ENCODE measurements at regions not wholly inside any gene's neighbourhood (a gene's known extent, or its start where the extent isn't known, plus 50 kb on each side); places are given as distances from the start of the nearest gene placed in this dataset.

DNA sequence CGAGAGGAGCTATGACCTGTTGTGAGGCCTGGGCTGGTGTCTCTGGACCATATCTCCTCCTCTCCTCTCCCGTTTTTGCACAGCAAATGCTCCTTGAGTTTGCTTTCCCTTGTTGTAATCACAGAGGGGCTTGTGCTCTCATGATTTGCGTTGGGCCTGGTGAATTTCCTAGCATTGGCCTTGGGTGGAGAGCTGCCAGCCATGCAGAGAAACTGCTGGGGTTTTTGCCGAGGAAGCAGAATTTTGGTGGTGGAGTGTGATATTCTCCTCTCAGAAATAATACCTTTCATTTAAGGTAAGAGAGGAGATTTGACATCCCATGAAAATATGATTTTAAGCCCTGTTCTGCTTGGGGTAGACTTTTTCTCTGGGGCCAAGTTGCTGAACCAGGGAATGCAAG lies 175.7 kb upstream of the CADM1 start (continued):
- TF ChIP-seq, protein P1, sequence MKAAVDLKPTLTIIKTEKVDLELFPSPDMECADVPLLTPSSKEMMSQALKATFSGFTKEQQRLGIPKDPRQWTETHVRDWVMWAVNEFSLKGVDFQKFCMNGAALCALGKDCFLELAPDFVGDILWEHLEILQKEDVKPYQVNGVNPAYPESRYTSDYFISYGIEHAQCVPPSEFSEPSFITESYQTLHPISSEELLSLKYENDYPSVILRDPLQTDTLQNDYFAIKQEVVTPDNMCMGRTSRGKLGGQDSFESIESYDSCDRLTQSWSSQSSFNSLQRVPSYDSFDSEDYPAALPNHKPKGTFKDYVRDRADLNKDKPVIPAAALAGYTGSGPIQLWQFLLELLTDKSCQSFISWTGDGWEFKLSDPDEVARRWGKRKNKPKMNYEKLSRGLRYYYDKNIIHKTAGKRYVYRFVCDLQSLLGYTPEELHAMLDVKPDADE (IDR thresholded peaks at IDR 0.05) = no peak
- TF ChIP-seq STAT1 (IDR thresholded peaks at IDR 0.05; ENCODE audit: unreplicated experiment) = no peak
- no peak for TF ChIP-seq ZNF114 (CRISPR knock-in tag; IDR thresholded peaks at IDR 0.05)
- TF ChIP-seq ZNF331 (CRISPR knock-in tag; IDR thresholded peaks at IDR 0.05; ENCODE audit: low read depth) = no peak
- TF ChIP-seq NANOG (IDR thresholded peaks at IDR 0.05; ENCODE audit: borderline replicate concordance) = no peak

DNA sequence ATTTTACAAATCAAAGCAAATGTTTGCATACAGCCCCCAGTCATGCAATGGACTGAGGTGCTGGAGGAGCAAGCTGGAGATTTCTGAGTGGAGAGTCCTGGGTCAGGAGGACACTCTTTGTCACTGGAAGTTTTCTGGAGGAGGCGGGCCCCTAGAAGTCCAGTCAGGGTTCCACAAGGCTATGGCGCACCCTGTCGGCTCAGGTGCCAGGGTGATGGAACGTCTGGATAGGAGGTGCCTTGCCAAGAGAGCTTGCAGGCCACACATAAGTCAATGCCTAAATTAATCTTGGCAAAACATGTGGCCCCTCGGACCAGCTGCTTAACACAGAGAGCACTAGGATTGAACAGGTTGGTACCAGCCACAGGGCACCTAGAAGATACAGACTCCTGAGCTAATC lies 174.7 kb upstream of the CADM1 start:
- Mint-ChIP-seq H3K27me3 (ENCODE audit: insufficient read depth, low read depth, poor library complexity) (peaks cover 19% of the 10 kb centered on the region), H3K4me3 (no peak overlapping the region), H3K27ac (no peak overlapping the region), H3K4me1 (peaks cover 19% of the 10 kb centered on the region), H3K9me3 (no peaks in the 10 kb centered on the region), H3K36me3 (ENCODE audit: low read depth) (no peaks in the 10 kb centered on the region)
- H3K27me3 ChIP-seq (ENCODE audit: insufficient read depth) = no peaks in the 10 kb centered on the region
- no peaks in the 10 kb centered on the region for H3K79me2 ChIP-seq (replicated peaks; ENCODE audit: insufficient read depth)
- H4K20me1 ChIP-seq (replicated peaks; ENCODE audit: insufficient read depth) = no peaks in the 10 kb centered on the region
- ATAC-seq = peak; percentile 84
- H3K36me3 ChIP-seq (ENCODE audit: insufficient read depth) = no peaks in the 10 kb centered on the region
- H3K9me2 ChIP-seq (ENCODE audit: insufficient read depth) = 0 out of 2 replicates have a peak, but pooled peaks cover 8% of the 10 kb centered on the region
- H3K4me3 ChIP-seq = no peak overlapping the region
- no peak overlapping the region for H3K27ac ChIP-seq (ENCODE audit: low read depth)
- H3F3A ChIP-seq (replicated peaks; ENCODE audit: low read depth) = no peaks in the 10 kb centered on the region
- H3K4me1 ChIP-seq (ENCODE audit: insufficient read depth) = no peaks in the 10 kb centered on the region; the same call in 1 of the 2 replicates
- no peak overlapping the region for H2AFZ ChIP-seq
- no peak for TF ChIP-seq ZNF331 (CRISPR knock-in tag; IDR thresholded peaks at IDR 0.05; ENCODE audit: low read depth)
- TF ChIP-seq, protein P2, sequence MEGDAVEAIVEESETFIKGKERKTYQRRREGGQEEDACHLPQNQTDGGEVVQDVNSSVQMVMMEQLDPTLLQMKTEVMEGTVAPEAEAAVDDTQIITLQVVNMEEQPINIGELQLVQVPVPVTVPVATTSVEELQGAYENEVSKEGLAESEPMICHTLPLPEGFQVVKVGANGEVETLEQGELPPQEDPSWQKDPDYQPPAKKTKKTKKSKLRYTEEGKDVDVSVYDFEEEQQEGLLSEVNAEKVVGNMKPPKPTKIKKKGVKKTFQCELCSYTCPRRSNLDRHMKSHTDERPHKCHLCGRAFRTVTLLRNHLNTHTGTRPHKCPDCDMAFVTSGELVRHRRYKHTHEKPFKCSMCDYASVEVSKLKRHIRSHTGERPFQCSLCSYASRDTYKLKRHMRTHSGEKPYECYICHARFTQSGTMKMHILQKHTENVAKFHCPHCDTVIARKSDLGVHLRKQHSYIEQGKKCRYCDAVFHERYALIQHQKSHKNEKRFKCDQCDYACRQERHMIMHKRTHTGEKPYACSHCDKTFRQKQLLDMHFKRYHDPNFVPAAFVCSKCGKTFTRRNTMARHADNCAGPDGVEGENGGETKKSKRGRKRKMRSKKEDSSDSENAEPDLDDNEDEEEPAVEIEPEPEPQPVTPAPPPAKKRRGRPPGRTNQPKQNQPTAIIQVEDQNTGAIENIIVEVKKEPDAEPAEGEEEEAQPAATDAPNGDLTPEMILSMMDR (conservative IDR thresholded peaks at IDR 0.05; ENCODE audit: low read depth in 2 of 2) = peak; percentile 65 to 85
- no peak overlapping the region for H3K4me2 ChIP-seq
- DNase-seq (ENCODE audit: low spot score) = peak; percentile 79

DNA sequence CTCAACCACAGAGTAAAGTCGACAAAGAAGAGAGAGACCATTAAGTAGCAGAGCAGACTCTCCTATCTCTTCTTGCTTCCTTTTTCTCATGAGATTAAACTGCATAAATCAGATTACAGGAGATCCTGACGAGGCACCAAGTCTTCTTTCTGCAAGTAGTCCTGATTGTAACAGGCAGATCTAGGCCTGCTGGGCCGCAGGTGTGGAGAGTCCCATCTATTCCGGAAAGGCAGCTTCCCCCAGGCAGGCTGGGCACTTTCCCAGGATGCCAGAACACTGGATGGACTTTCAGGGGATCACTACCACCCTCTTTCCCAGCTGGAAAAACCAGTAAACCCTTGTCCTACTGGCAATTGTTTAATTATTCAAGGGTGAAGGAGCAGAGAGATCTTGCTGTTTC lies 173.0 kb upstream of the CADM1 start:
- Histone ChIP-seq H3K36me3 (ENCODE audit: insufficient read depth) (no peaks in the 10 kb centered on the region), H3K27ac (ENCODE audit: low read depth) (no peak overlapping the region), H2AFZ (no peak overlapping the region), H3F3A (replicated peaks; ENCODE audit: low read depth) (no peaks in the 10 kb centered on the region), H3K27me3 (ENCODE audit: insufficient read depth) (no peaks in the 10 kb centered on the region), H4K20me1 (replicated peaks; ENCODE audit: insufficient read depth) (no peaks in the 10 kb centered on the region), H3K79me2 (replicated peaks; ENCODE audit: insufficient read depth) (no peaks in the 10 kb centered on the region), H3K9me2 (ENCODE audit: insufficient read depth) (0 out of 2 replicates have a peak, but pooled peaks cover 2% of the 10 kb centered on the region), H3K4me1 (ENCODE audit: insufficient read depth) (no peaks in the 10 kb centered on the region; the same call in 1 of the 2 replicates), H3K4me3 (no peak overlapping the region), H3K4me2 (no peak overlapping the region)
- Mint-ChIP-seq H3K27me3 (ENCODE audit: insufficient read depth, low read depth, poor library complexity) (peaks cover 17% of the 10 kb centered on the region), H3K4me1 (peaks cover 19% of the 10 kb centered on the region), H3K36me3 (ENCODE audit: low read depth) (no peaks in the 10 kb centered on the region), H3K9me3 (no peaks in the 10 kb centered on the region), H3K4me3 (no peak overlapping the region), H3K27ac (no peak overlapping the region)
- DNase-seq (ENCODE audit: low spot score) (no peak), ATAC-seq (no peak)
- TF ChIP-seq STAT1 (IDR thresholded peaks at IDR 0.05; ENCODE audit: unreplicated experiment) = no peak
- TF ChIP-seq, protein P3, sequence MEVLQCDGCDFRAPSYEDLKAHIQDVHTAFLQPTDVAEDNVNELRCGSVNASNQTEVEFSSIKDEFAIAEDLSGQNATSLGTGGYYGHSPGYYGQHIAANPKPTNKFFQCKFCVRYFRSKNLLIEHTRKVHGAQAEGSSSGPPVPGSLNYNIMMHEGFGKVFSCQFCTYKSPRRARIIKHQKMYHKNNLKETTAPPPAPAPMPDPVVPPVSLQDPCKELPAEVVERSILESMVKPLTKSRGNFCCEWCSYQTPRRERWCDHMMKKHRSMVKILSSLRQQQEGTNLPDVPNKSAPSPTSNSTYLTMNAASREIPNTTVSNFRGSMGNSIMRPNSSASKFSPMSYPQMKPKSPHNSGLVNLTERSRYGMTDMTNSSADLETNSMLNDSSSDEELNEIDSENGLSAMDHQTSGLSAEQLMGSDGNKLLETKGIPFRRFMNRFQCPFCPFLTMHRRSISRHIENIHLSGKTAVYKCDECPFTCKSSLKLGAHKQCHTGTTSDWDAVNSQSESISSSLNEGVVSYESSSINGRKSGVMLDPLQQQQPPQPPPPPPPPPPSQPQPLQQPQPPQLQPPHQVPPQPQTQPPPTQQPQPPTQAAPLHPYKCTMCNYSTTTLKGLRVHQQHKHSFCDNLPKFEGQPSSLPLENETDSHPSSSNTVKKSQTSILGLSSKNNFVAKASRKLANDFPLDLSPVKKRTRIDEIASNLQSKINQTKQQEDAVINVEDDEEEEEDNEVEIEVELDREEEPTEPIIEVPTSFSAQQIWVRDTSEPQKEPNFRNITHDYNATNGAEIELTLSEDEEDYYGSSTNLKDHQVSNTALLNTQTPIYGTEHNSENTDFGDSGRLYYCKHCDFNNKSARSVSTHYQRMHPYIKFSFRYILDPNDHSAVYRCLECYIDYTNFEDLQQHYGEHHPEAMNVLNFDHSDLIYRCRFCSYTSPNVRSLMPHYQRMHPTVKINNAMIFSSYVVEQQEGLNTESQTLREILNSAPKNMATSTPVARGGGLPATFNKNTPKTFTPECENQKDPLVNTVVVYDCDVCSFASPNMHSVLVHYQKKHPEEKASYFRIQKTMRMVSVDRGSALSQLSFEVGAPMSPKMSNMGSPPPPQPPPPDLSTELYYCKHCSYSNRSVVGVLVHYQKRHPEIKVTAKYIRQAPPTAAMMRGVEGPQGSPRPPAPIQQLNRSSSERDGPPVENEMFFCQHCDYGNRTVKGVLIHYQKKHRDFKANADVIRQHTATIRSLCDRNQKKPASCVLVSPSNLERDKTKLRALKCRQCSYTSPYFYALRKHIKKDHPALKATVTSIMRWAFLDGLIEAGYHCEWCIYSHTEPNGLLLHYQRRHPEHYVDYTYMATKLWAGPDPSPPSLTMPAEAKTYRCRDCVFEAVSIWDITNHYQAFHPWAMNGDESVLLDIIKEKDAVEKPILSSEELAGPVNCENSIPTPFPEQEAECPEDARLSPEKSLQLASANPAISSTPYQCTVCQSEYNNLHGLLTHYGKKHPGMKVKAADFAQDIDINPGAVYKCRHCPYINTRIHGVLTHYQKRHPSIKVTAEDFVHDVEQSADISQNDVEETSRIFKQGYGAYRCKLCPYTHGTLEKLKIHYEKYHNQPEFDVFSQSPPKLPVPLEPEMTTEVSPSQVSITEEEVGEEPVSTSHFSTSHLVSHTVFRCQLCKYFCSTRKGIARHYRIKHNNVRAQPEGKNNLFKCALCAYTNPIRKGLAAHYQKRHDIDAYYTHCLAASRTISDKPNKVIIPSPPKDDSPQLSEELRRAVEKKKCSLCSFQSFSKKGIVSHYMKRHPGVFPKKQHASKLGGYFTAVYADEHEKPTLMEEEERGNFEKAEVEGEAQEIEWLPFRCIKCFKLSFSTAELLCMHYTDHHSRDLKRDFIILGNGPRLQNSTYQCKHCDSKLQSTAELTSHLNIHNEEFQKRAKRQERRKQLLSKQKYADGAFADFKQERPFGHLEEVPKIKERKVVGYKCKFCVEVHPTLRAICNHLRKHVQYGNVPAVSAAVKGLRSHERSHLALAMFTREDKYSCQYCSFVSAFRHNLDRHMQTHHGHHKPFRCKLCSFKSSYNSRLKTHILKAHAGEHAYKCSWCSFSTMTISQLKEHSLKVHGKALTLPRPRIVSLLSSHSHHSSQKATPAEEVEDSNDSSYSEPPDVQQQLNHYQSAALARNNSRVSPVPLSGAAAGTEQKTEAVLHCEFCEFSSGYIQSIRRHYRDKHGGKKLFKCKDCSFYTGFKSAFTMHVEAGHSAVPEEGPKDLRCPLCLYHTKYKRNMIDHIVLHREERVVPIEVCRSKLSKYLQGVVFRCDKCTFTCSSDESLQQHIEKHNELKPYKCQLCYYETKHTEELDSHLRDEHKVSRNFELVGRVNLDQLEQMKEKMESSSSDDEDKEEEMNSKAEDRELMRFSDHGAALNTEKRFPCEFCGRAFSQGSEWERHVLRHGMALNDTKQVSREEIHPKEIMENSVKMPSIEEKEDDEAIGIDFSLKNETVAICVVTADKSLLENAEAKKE (CRISPR knock-in tag; IDR thresholded peaks at IDR 0.05) = no peak
- no peak for TF ChIP-seq EZH2phosphoT487 (IDR thresholded peaks at IDR 0.05; ENCODE audit: unreplicated experiment)
- no peak for TF ChIP-seq POLR2AphosphoS5 (IDR thresholded peaks at IDR 0.05; ENCODE audit: low read depth)
- no peak for TF ChIP-seq EZH2 (IDR thresholded peaks at IDR 0.05; ENCODE audit: low read depth, unreplicated experiment)
- TF ChIP-seq ZNF114 (CRISPR knock-in tag; IDR thresholded peaks at IDR 0.05) = no peak
- no peak for TF ChIP-seq ZNF331 (CRISPR knock-in tag; IDR thresholded peaks at IDR 0.05; ENCODE audit: low read depth)
